ENCODE measurements at regions not wholly inside any gene's neighbourhood (a gene's known extent, or its start where the extent isn't known, plus 50 kb on each side); places are given as distances from the start of the nearest gene placed in this dataset.

- DNase-seq, result no peak
These were observed 226.5 kb downstream of the PTPRC start for GRCh38 chr1:198865319-198865718.

- no peak for DNase-seq
These were observed 228.3 kb downstream of the PTPRC start for GRCh38 chr1:198867182-198867581.

GRCh38 chr1:198873696-198874230, 234.9 kb downstream of the PTPRC start:
- no peak for DNase-seq

GRCh38 chr1:198876371-198876871, 237.6 kb downstream of the PTPRC start:
- DNase-seq, result no peak

GRCh38 chr1:198878566-198878965, 239.7 kb downstream of the PTPRC start:
- no peak for DNase-seq

GRCh38 chr1:198879711-198880306, 241.0 kb downstream of the PTPRC start:
- no peak for DNase-seq

GRCh38 chr1:198880397-198880796, 241.6 kb downstream of the PTPRC start:
- DNase-seq, result no peak

- DNase-seq, result no peak
These were observed 242.2 kb downstream of the PTPRC start for GRCh38 chr1:198880818-198881597.

GRCh38 chr1:198883184-198883583, 244.3 kb downstream of the PTPRC start:
- no peak for DNase-seq

GRCh38 chr1:198887866-198888265, 249.0 kb downstream of the PTPRC start:
- DNase-seq, result no peak

GRCh38 chr1:198888379-198888943, 249.6 kb downstream of the PTPRC start:
- no peak for DNase-seq

- DNase-seq, result no peak
These were observed 250.3 kb downstream of the PTPRC start for GRCh38 chr1:198889101-198889500.

- no peak for DNase-seq
These were observed 250.9 kb downstream of the PTPRC start for GRCh38 chr1:198889749-198890148.

GRCh38 chr1:198890214-198890930, 251.5 kb downstream of the PTPRC start:
- DNase-seq, result no peak

GRCh38 chr1:198892065-198892464, 253.2 kb downstream of the PTPRC start:
- no peak for DNase-seq

GRCh38 chr1:198893141-198893540, 254.3 kb downstream of the PTPRC start:
- DNase-seq, result no peak

- DNase-seq, result no peak
These were observed 255.1 kb downstream of the PTPRC start for GRCh38 chr1:198893763-198894444.

GRCh38 chr1:198901266-198901665, 262.4 kb downstream of the PTPRC start:
- DNase-seq, result no peak

- no peak for DNase-seq
These were observed 263.8 kb downstream of the PTPRC start for GRCh38 chr1:198902655-198903054.

GRCh38 chr1:198903203-198903602, 264.4 kb downstream of the PTPRC start:
- DNase-seq, result no peak

- no peak for DNase-seq
These were observed 264.8 kb downstream of the PTPRC start for GRCh38 chr1:198903621-198904020.

GRCh38 chr1:198904321-198904720, 265.5 kb downstream of the PTPRC start:
- no peak for DNase-seq
